HEK293 (cell line): ENCODE measurements at regions not wholly inside any gene's neighbourhood (a gene's known extent, or its start where the extent isn't known, plus 50 kb on each side); places are given as distances from the start of the nearest gene placed in this dataset.
A peak's percentile ranks its signal among the peaks of the same experiment; 100 is the strongest.

Source experiments
- GLI2 ChIP-seq: fragments of 450-650 bp; formaldehyde crosslinking; IDR thresholded peaks from 2 replicates; pipeline ENCODE4; 2017; ENCODE audit warnings: missing biosample characterization, missing genetic modification characterization, low read depth, borderline replicate concordance
- KLF10 ChIP-seq: fragments of 450-650 bp; IDR thresholded peaks from 2 replicates; pipeline ENCODE4 v1.5.1; 2018; ENCODE audit warnings: missing biosample characterization, mild to moderate bottlenecking, missing genetic modification characterization
- KLF16 ChIP-seq: fragments of 450-650 bp; formaldehyde crosslinking; IDR thresholded peaks from 2 replicates; pipeline ENCODE4 v1.5.1; 2017; ENCODE audit warnings: missing biosample characterization, missing genetic modification characterization
- MYNN ChIP-seq: fragments of 450-650 bp; formaldehyde crosslinking; IDR thresholded peaks from 2 replicates; pipeline ENCODE4 v1.5.1; 2016; ENCODE audit warnings: missing biosample characterization, missing genetic modification characterization, borderline replicate concordance
- PRDM1 ChIP-seq: fragments of 450-650 bp; formaldehyde crosslinking; IDR thresholded peaks from 2 replicates; pipeline ENCODE4; 2016; ENCODE audit warnings: missing biosample characterization, missing genetic modification characterization
- TRIM28 ChIP-seq: IDR thresholded peaks from 2 replicates; pipeline ENCODE4 v1.6.1; 2011; ENCODE audit warnings: low read length, control low read depth, borderline replicate concordance
- YY2 ChIP-seq: fragments of 450-650 bp; formaldehyde crosslinking; IDR thresholded peaks from 2 replicates; pipeline ENCODE4 v1.5.1; 2016; ENCODE audit warnings: missing biosample characterization, missing genetic modification characterization
- ZBTB1 ChIP-seq: fragments of 450-650 bp; formaldehyde crosslinking; IDR thresholded peaks from 2 replicates; pipeline ENCODE4 v1.5.1; 2016; ENCODE audit warnings: missing biosample characterization, missing genetic modification characterization
- ZBTB8A ChIP-seq: fragments of 450-650 bp; formaldehyde crosslinking; IDR thresholded peaks from 2 replicates; pipeline ENCODE4 v1.5.1; 2016; ENCODE audit warnings: missing biosample characterization, missing genetic modification characterization
- ZEB2 ChIP-seq: fragments of 450-650 bp; formaldehyde crosslinking; IDR thresholded peaks from 2 replicates; pipeline ENCODE4 v1.5.1; 2016; ENCODE audit warnings: missing biosample characterization, missing genetic modification characterization
- ZIC2 ChIP-seq: fragments of 450-650 bp; formaldehyde crosslinking; IDR thresholded peaks from 2 replicates; pipeline ENCODE4 v1.5.1; 2016; ENCODE audit warnings: missing biosample characterization, missing genetic modification characterization
- ZNF174 ChIP-seq: fragments of 450-650 bp; formaldehyde crosslinking; IDR thresholded peaks from 2 replicates; pipeline ENCODE4 v1.5.0; 2017; ENCODE audit warnings: missing biosample characterization, mild to moderate bottlenecking, missing genetic modification characterization
- ZNF391 ChIP-seq: fragments of 450-650 bp; formaldehyde crosslinking; IDR thresholded peaks from 2 replicates; pipeline ENCODE4 v1.5.1; 2016; ENCODE audit warnings: low read depth, missing biosample characterization, missing genetic modification characterization, borderline replicate concordance
- ZNF558 ChIP-seq: fragments of 450-650 bp; formaldehyde crosslinking; IDR thresholded peaks from 2 replicates; pipeline ENCODE4 v1.5.1; 2016; ENCODE audit warnings: missing biosample characterization, missing genetic modification characterization
- ZNF585B ChIP-seq: fragments of 450-650 bp; formaldehyde crosslinking; IDR thresholded peaks from 2 replicates; pipeline ENCODE4 v1.5.1; 2016; ENCODE audit warnings: missing biosample characterization, missing genetic modification characterization
- ZNF623 ChIP-seq: fragments of 450-650 bp; formaldehyde crosslinking; IDR thresholded peaks from 2 replicates; pipeline ENCODE4 v1.5.1; 2016; ENCODE audit warnings: missing biosample characterization, missing genetic modification characterization
- TF ChIP-seq, protein P1 (sequence below): fragments of 450-650 bp; formaldehyde crosslinking; IDR thresholded peaks from 2 replicates; pipeline ENCODE4 v1.5.1; 2016; ENCODE audit warnings: missing biosample characterization, missing genetic modification characterization
- TF ChIP-seq, protein P2 (sequence below): fragments of 450-650 bp; formaldehyde crosslinking; conservative IDR thresholded peaks from 2 replicates; pipeline ENCODE4 v1.5.1; 2016; ENCODE audit warnings: low read depth, missing biosample characterization, missing genetic modification characterization
- TF ChIP-seq, protein P3 (sequence below): fragments of 450-650 bp; formaldehyde crosslinking; IDR thresholded peaks from 2 replicates; pipeline ENCODE4 v1.5.1; 2016; ENCODE audit warnings: missing biosample characterization, missing genetic modification characterization, borderline replicate concordance
- TF ChIP-seq, protein P4 (sequence below): fragments of 450-650 bp; formaldehyde crosslinking; IDR thresholded peaks from 2 replicates; pipeline ENCODE4 v1.5.0; 2017; ENCODE audit warnings: missing biosample characterization, missing genetic modification characterization, borderline replicate concordance
- TF ChIP-seq, protein P5 (sequence below): fragments of 450-650 bp; formaldehyde crosslinking; IDR thresholded peaks from 2 replicates; pipeline ENCODE4 v1.5.1; 2016; ENCODE audit warnings: missing biosample characterization, missing genetic modification characterization
- TF ChIP-seq, protein P6 (sequence below): fragments of 450-650 bp; formaldehyde crosslinking; IDR thresholded peaks from 2 replicates; pipeline ENCODE4 v1.5.1; 2017; ENCODE audit warnings: missing biosample characterization, missing genetic modification characterization

DNA sequence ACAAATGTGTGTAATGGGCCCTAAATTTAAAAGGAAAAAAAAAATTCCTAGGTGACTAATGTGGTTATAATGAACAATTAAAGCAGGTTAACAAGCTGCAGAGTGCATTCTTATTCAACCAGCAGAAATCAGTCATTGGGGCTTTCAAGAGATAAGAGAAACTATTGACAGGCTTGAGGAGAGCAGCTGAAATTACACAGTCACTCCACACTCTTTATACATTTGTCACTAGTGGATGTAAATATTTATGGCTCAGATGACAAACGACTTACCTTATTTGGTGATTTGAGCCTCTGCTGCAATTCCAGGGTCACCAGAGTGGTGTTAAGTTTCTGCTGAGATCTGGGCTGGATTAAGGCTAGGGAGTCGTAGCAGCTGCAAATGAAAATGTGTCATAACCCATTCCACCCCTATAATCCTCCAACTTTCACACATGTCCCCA is 896.3 kb downstream of the TTLL7 start (continued):
- TF ChIP-seq PRDM1 (tag by site-specific recombination) (peak; percentile 63), KLF10 (tag by site-specific recombination) (0 out of 2 replicates have a peak, but pooled peaks have one; percentile 55), ZNF174 (tag by site-specific recombination) (no peak), ZNF623 (tag by site-specific recombination) (peak; percentile 25; the same call in 1 of the 2 replicates), KLF16 (tag by site-specific recombination) (0 out of 2 replicates have a peak, but pooled peaks have one; percentile 13), ZBTB8A (tag by site-specific recombination) (peak; percentile 67; the same call in 1 of the 2 replicates), ZBTB1 (tag by site-specific recombination) (0 out of 2 replicates have a peak, but pooled peaks have one; percentile 64), MYNN (tag by site-specific recombination) (no peak), ZNF558 (0 out of 2 replicates have a peak, but pooled peaks have one; percentile 25), ZNF391 (tag by site-specific recombination) (peak; percentile 72; the same call in 1 of the 2 replicates), ZEB2 (tag by site-specific recombination) (peak; percentile 87), YY2 (tag by site-specific recombination) (no peak), ZIC2 (tag by site-specific recombination) (no peak), GLI2 (tag by site-specific recombination) (peak; percentile 83; the same call in 1 of the 2 replicates), TRIM28 (peak; percentile 47; the same call in 1 of the 2 replicates), ZNF585B (tag by site-specific recombination) (no peak)
- TF ChIP-seq, protein P1, sequence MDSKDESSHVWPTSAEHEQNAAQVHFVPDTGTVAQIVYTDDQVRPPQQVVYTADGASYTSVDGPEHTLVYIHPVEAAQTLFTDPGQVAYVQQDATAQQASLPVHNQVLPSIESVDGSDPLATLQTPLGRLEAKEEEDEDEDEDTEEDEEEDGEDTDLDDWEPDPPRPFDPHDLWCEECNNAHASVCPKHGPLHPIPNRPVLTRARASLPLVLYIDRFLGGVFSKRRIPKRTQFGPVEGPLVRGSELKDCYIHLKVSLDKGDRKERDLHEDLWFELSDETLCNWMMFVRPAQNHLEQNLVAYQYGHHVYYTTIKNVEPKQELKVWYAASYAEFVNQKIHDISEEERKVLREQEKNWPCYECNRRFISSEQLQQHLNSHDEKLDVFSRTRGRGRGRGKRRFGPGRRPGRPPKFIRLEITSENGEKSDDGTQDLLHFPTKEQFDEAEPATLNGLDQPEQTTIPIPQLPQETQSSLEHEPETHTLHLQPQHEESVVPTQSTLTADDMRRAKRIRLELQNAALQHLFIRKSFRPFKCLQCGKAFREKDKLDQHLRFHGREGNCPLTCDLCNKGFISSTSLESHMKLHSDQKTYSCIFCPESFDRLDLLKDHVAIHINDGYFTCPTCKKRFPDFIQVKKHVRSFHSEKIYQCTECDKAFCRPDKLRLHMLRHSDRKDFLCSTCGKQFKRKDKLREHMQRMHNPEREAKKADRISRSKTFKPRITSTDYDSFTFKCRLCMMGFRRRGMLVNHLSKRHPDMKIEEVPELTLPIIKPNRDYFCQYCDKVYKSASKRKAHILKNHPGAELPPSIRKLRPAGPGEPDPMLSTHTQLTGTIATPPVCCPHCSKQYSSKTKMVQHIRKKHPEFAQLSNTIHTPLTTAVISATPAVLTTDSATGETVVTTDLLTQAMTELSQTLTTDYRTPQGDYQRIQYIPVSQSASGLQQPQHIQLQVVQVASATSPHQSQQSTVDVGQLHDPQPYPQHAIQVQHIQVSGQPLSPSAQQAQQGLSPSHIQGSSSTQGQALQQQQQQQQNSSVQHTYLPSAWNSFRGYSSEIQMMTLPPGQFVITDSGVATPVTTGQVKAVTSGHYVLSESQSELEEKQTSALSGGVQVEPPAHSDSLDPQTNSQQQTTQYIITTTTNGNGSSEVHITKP (tag by site-specific recombination): peak; percentile 52
- TF ChIP-seq, protein P2, sequence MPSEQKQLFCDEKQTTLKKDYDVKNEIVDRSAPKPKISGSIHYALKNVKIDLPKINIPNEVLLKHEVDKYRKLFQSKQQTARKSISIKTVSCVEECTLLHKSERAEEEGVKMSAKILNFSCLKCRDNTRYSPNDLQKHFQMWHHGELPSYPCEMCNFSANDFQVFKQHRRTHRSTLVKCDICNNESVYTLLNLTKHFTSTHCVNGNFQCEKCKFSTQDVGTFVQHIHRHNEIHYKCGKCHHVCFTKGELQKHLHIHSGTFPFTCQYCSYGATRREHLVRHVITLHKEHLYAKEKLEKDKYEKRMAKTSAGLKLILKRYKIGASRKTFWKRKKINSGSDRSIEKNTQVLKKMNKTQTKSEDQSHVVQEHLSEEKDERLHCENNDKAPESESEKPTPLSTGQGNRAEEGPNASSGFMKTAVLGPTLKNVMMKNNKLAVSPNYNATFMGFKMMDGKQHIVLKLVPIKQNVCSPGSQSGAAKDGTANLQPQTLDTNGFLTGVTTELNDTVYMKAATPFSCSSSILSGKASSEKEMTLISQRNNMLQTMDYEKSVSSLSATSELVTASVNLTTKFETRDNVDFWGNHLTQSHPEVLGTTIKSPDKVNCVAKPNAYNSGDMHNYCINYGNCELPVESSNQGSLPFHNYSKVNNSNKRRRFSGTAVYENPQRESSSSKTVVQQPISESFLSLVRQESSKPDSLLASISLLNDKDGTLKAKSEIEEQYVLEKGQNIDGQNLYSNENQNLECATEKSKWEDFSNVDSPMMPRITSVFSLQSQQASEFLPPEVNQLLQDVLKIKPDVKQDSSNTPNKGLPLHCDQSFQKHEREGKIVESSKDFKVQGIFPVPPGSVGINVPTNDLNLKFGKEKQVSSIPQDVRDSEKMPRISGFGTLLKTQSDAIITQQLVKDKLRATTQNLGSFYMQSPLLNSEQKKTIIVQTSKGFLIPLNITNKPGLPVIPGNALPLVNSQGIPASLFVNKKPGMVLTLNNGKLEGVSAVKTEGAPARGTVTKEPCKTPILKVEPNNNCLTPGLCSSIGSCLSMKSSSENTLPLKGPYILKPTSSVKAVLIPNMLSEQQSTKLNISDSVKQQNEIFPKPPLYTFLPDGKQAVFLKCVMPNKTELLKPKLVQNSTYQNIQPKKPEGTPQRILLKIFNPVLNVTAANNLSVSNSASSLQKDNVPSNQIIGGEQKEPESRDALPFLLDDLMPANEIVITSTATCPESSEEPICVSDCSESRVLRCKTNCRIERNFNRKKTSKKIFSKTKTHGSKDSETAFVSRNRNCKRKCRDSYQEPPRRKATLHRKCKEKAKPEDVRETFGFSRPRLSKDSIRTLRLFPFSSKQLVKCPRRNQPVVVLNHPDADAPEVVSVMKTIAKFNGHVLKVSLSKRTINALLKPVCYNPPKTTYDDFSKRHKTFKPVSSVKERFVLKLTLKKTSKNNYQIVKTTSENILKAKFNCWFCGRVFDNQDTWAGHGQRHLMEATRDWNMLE (tag by site-specific recombination): 0 out of 2 replicates have a peak, but pooled peaks have one; percentile 25
- TF ChIP-seq, protein P3, sequence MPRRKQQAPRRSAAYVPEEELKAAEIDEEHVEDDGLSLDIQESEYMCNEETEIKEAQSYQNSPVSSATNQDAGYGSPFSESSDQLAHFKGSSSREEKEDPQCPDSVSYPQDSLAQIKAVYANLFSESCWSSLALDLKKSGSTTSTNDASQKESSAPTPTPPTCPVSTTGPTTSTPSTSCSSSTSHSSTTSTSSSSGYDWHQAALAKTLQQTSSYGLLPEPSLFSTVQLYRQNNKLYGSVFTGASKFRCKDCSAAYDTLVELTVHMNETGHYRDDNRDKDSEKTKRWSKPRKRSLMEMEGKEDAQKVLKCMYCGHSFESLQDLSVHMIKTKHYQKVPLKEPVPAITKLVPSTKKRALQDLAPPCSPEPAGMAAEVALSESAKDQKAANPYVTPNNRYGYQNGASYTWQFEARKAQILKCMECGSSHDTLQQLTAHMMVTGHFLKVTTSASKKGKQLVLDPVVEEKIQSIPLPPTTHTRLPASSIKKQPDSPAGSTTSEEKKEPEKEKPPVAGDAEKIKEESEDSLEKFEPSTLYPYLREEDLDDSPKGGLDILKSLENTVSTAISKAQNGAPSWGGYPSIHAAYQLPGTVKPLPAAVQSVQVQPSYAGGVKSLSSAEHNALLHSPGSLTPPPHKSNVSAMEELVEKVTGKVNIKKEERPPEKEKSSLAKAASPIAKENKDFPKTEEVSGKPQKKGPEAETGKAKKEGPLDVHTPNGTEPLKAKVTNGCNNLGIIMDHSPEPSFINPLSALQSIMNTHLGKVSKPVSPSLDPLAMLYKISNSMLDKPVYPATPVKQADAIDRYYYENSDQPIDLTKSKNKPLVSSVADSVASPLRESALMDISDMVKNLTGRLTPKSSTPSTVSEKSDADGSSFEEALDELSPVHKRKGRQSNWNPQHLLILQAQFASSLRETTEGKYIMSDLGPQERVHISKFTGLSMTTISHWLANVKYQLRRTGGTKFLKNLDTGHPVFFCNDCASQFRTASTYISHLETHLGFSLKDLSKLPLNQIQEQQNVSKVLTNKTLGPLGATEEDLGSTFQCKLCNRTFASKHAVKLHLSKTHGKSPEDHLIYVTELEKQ: peak; percentile 87
- TF ChIP-seq, protein P4, sequence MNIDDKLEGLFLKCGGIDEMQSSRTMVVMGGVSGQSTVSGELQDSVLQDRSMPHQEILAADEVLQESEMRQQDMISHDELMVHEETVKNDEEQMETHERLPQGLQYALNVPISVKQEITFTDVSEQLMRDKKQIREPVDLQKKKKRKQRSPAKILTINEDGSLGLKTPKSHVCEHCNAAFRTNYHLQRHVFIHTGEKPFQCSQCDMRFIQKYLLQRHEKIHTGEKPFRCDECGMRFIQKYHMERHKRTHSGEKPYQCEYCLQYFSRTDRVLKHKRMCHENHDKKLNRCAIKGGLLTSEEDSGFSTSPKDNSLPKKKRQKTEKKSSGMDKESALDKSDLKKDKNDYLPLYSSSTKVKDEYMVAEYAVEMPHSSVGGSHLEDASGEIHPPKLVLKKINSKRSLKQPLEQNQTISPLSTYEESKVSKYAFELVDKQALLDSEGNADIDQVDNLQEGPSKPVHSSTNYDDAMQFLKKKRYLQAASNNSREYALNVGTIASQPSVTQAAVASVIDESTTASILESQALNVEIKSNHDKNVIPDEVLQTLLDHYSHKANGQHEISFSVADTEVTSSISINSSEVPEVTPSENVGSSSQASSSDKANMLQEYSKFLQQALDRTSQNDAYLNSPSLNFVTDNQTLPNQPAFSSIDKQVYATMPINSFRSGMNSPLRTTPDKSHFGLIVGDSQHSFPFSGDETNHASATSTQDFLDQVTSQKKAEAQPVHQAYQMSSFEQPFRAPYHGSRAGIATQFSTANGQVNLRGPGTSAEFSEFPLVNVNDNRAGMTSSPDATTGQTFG (tag by site-specific recombination): no peak
- TF ChIP-seq, protein P5, sequence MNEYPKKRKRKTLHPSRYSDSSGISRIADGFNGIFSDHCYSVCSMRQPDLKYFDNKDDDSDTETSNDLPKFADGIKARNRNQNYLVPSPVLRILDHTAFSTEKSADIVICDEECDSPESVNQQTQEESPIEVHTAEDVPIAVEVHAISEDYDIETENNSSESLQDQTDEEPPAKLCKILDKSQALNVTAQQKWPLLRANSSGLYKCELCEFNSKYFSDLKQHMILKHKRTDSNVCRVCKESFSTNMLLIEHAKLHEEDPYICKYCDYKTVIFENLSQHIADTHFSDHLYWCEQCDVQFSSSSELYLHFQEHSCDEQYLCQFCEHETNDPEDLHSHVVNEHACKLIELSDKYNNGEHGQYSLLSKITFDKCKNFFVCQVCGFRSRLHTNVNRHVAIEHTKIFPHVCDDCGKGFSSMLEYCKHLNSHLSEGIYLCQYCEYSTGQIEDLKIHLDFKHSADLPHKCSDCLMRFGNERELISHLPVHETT: peak; percentile 53; the same call in 1 of the 2 replicates
- TF ChIP-seq, protein P6, sequence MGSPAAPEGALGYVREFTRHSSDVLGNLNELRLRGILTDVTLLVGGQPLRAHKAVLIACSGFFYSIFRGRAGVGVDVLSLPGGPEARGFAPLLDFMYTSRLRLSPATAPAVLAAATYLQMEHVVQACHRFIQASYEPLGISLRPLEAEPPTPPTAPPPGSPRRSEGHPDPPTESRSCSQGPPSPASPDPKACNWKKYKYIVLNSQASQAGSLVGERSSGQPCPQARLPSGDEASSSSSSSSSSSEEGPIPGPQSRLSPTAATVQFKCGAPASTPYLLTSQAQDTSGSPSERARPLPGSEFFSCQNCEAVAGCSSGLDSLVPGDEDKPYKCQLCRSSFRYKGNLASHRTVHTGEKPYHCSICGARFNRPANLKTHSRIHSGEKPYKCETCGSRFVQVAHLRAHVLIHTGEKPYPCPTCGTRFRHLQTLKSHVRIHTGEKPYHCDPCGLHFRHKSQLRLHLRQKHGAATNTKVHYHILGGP (tag by site-specific recombination): 0 out of 2 replicates have a peak, but pooled peaks have one; percentile 21
